Activated CD4-positive, CD25-positive, alpha-beta regulatory T cell treated with anti-CD3 and anti-CD28 coated beads, Interleukin-2, amount 50 U/mL, for 72 hours (primary cell): ENCODE measurements at regions not wholly inside any gene's neighbourhood (a gene's known extent, or its start where the extent isn't known, plus 50 kb on each side); places are given as distances from the start of the nearest gene placed in this dataset.

ENCODE experiments used
- DNase-seq: peaks from one replicate; pipeline ENCODE4 v3.0.0; 2021

GRCh38 chr5:124289641-124290311, 456.7 kb downstream of the ZNF608 start:
- DNase-seq: no peak

- no peak for DNase-seq
These were observed 457.3 kb downstream of the ZNF608 start for GRCh38 chr5:124289130-124289529.

GRCh38 chr5:124287813-124288212, 458.6 kb downstream of the ZNF608 start:
- no peak for DNase-seq

- DNase-seq: no peak
These were observed 460.7 kb downstream of the ZNF608 start for GRCh38 chr5:124285733-124286132.

- no peak for DNase-seq
These were observed 461.4 kb downstream of the ZNF608 start for GRCh38 chr5:124285071-124285470.

GRCh38 chr5:124283031-124283430, 463.4 kb downstream of the ZNF608 start:
- DNase-seq: no peak

- DNase-seq: no peak
These were observed 466.4 kb downstream of the ZNF608 start for GRCh38 chr5:124280079-124280478.

- no peak for DNase-seq
These were observed 467.1 kb downstream of the ZNF608 start for GRCh38 chr5:124279146-124279876.

- DNase-seq: no peak
These were observed 467.8 kb downstream of the ZNF608 start for GRCh38 chr5:124278636-124279035.

- DNase-seq: no peak
These were observed 468.5 kb downstream of the ZNF608 start for GRCh38 chr5:124277767-124278545.

GRCh38 chr5:124276166-124276565, 470.3 kb downstream of the ZNF608 start:
- DNase-seq: no peak

- DNase-seq: no peak
These were observed 471.5 kb downstream of the ZNF608 start for GRCh38 chr5:124274949-124275348.

GRCh38 chr5:124264499-124264898, 481.9 kb downstream of the ZNF608 start:
- DNase-seq: no peak

GRCh38 chr5:124263680-124264491, 482.6 kb downstream of the ZNF608 start:
- no peak for DNase-seq

- DNase-seq: no peak
These were observed 483.4 kb downstream of the ZNF608 start for GRCh38 chr5:124262991-124263571.

GRCh38 chr5:124262470-124262869, 484.0 kb downstream of the ZNF608 start:
- DNase-seq: no peak

- no peak for DNase-seq
These were observed 484.6 kb downstream of the ZNF608 start for GRCh38 chr5:124261848-124262247.

GRCh38 chr5:124260921-124261515, 485.4 kb downstream of the ZNF608 start:
- DNase-seq: no peak

- DNase-seq: no peak
These were observed 487.4 kb downstream of the ZNF608 start for GRCh38 chr5:124259017-124259416.

- no peak for DNase-seq
These were observed 489.4 kb downstream of the ZNF608 start for GRCh38 chr5:124257048-124257447.

GRCh38 chr5:124253203-124253810, 493.1 kb downstream of the ZNF608 start:
- no peak for DNase-seq

GRCh38 chr5:124252747-124253146, 493.7 kb downstream of the ZNF608 start:
- DNase-seq: no peak
